IgD-negative memory B cell (primary cell): ENCODE measurements at regions not wholly inside any gene's neighbourhood (a gene's known extent, or its start where the extent isn't known, plus 50 kb on each side); places are given as distances from the start of the nearest gene placed in this dataset.
"Not testable (repeated sequence)": the region's sequence is repeated elsewhere in the genome, so short reads cannot be mapped to it uniquely, and the experiment has no call there.

Experiments
- H3K27ac Mint-ChIP-seq, 3 donors: one replicate each; pipeline ENCODE4 v1.8.0; 2020 to 2022; ENCODE audit warnings: mild to moderate bottlenecking in 3 of 3, mixed read lengths in 3 of 3, moderate library complexity in 1 of 3
- H3K27me3 Mint-ChIP-seq: one replicate; pipeline ENCODE4 v1.8.0; 2021; ENCODE audit warnings: mixed read lengths
- H3K36me3 Mint-ChIP-seq: one replicate; pipeline ENCODE4 v1.8.0; 2020; ENCODE audit warnings: mild to moderate bottlenecking, mixed read lengths
- H3K4me1 Mint-ChIP-seq, 3 donors: one replicate each; pipeline ENCODE4 v1.8.0; 2020 to 2022; ENCODE audit warnings: mixed read lengths in 3 of 3, mild to moderate bottlenecking in 1 of 3
- H3K4me3 Mint-ChIP-seq, 4 donors: one replicate each; pipeline ENCODE4 v1.8.0; 2020 to 2022; ENCODE audit warnings: mild to moderate bottlenecking in 4 of 4, mixed read lengths in 4 of 4, moderate library complexity in 3 of 4
- H3K9me3 Mint-ChIP-seq, 3 donors: one replicate each; pipeline ENCODE4 v1.8.0; 2020 to 2021; ENCODE audit warnings: mixed read lengths in 3 of 3, mild to moderate bottlenecking in 1 of 3

GRCh38 chr14:106750089-106750488 lies 1223.7 kb downstream of the TMEM121 start:
- not testable (repeated sequence) for H3K27ac Mint-ChIP-seq, H3K36me3 Mint-ChIP-seq, H3K4me1 Mint-ChIP-seq, H3K9me3 Mint-ChIP-seq, H3K4me3 Mint-ChIP-seq, H3K27me3 Mint-ChIP-seq

- H3K27me3 Mint-ChIP-seq, H3K27ac Mint-ChIP-seq, H3K36me3 Mint-ChIP-seq, H3K4me1 Mint-ChIP-seq, H3K4me3 Mint-ChIP-seq, H3K9me3 Mint-ChIP-seq: not testable (repeated sequence)
Observed at GRCh38 chr14:106753751-106754150, 1227.4 kb downstream of the TMEM121 start.

- H3K36me3 Mint-ChIP-seq, H3K4me3 Mint-ChIP-seq, H3K27me3 Mint-ChIP-seq, H3K27ac Mint-ChIP-seq, H3K9me3 Mint-ChIP-seq: not testable (repeated sequence)
- peaks cover 0 to 14% (median 0%) of the 10 kb centered on the region in 3 donors for H3K4me1 Mint-ChIP-seq
Observed at GRCh38 chr14:106757444-106757843, 1231.1 kb downstream of the TMEM121 start.

GRCh38 chr14:106761886-106762816 lies 1235.8 kb downstream of the TMEM121 start:
- not testable (repeated sequence) for H3K9me3 Mint-ChIP-seq, H3K36me3 Mint-ChIP-seq, H3K27ac Mint-ChIP-seq

GRCh38 chr14:106764968-106765369 lies 1238.6 kb downstream of the TMEM121 start:
- peak overlapping the region in 1 of 4 donors; percentile 70 for H3K4me3 Mint-ChIP-seq
- H3K9me3 Mint-ChIP-seq, H3K27me3 Mint-ChIP-seq, H3K36me3 Mint-ChIP-seq: not testable (repeated sequence)
- H3K27ac Mint-ChIP-seq, result peak overlapping the region in 1 of 3 donors; percentile 7
- peaks cover 10 to 17% (median 16%) of the 10 kb centered on the region in 3 donors for H3K4me1 Mint-ChIP-seq

More at GRCh38 chr14:106761886-106762816, 1235.8 kb downstream of the TMEM121 start:
- H3K4me1 Mint-ChIP-seq, result peaks cover 6 to 19% (median 11%) of the 10 kb centered on the region in 3 donors
- H3K4me3 Mint-ChIP-seq, H3K27me3 Mint-ChIP-seq: not testable (repeated sequence)

GRCh38 chr14:106766145-106766544 lies 1239.8 kb downstream of the TMEM121 start:
- Mint-ChIP-seq H3K27ac (no peak overlapping the region), H3K4me3 (no peak overlapping the region), H3K9me3 (peaks cover 0 to 1% (median 0%) of the 10 kb centered on the region in 3 donors), H3K27me3 (peaks cover 10% of the 10 kb centered on the region), H3K4me1 (peaks cover 13 to 21% (median 16%) of the 10 kb centered on the region in 3 donors), H3K36me3 (no peaks in the 10 kb centered on the region)

- H3K4me3 Mint-ChIP-seq, result peak overlapping the region in 1 of 4 donors; percentile 60
- H3K9me3 Mint-ChIP-seq, H3K36me3 Mint-ChIP-seq, H3K27me3 Mint-ChIP-seq: not testable (repeated sequence)
- peak overlapping the region in 2 of 3 donors; percentile 1 to 18 for H3K27ac Mint-ChIP-seq
- H3K4me1 Mint-ChIP-seq, result peaks cover 13 to 21% (median 16%) of the 10 kb centered on the region in 3 donors
Observed at GRCh38 chr14:106766551-106767277, 1240.3 kb downstream of the TMEM121 start.

- not testable (repeated sequence) for H3K27me3 Mint-ChIP-seq, H3K4me3 Mint-ChIP-seq, H3K27ac Mint-ChIP-seq, H3K9me3 Mint-ChIP-seq, H3K36me3 Mint-ChIP-seq
- peaks cover 13 to 19% (median 16%) of the 10 kb centered on the region in 3 donors for H3K4me1 Mint-ChIP-seq
Observed at GRCh38 chr14:106768230-106768629, 1241.8 kb downstream of the TMEM121 start.

GRCh38 chr14:106768972-106769700 lies 1242.8 kb downstream of the TMEM121 start:
- H3K4me3 Mint-ChIP-seq, H3K36me3 Mint-ChIP-seq, H3K27me3 Mint-ChIP-seq, H3K9me3 Mint-ChIP-seq: not testable (repeated sequence)
- Mint-ChIP-seq H3K4me1 (peaks cover 13 to 17% (median 15%) of the 10 kb centered on the region in 3 donors), H3K27ac (peak overlapping the region in 1 of 3 donors; percentile 26)

- not testable (repeated sequence) for H3K27ac Mint-ChIP-seq, H3K36me3 Mint-ChIP-seq, H3K9me3 Mint-ChIP-seq
- peaks cover 16 to 28% (median 17%) of the 10 kb centered on the region in 3 donors for H3K4me1 Mint-ChIP-seq
- H3K27me3 Mint-ChIP-seq, result peaks cover 13% of the 10 kb centered on the region
- peak overlapping the region in 1 of 4 donors; percentile 26 for H3K4me3 Mint-ChIP-seq
Observed at GRCh38 chr14:106770158-106770672, 1243.8 kb downstream of the TMEM121 start.

GRCh38 chr14:106774889-106775480 lies 1248.6 kb downstream of the TMEM121 start:
- H3K27ac Mint-ChIP-seq, result peak overlapping the region in 1 of 3 donors; percentile 73
- H3K36me3 Mint-ChIP-seq, H3K9me3 Mint-ChIP-seq, H3K4me3 Mint-ChIP-seq: not testable (repeated sequence)
- H3K27me3 Mint-ChIP-seq, result peaks cover 14% of the 10 kb centered on the region
- H3K4me1 Mint-ChIP-seq, result peaks cover 5 to 17% (median 7%) of the 10 kb centered on the region in 3 donors

GRCh38 chr14:106776395-106776983 lies 1250.1 kb downstream of the TMEM121 start:
- H3K4me1 Mint-ChIP-seq, result peaks cover 4 to 14% (median 5%) of the 10 kb centered on the region in 3 donors
- H3K36me3 Mint-ChIP-seq, result no peaks in the 10 kb centered on the region
- no peak overlapping the region for H3K27ac Mint-ChIP-seq

GRCh38 chr14:106778986-106779385 lies 1252.6 kb downstream of the TMEM121 start:
- no peaks in the 10 kb centered on the region for H3K9me3 Mint-ChIP-seq
- H3K27ac Mint-ChIP-seq, result no peak overlapping the region
- H3K4me1 Mint-ChIP-seq, result peaks cover 4 to 14% (median 6%) of the 10 kb centered on the region in 3 donors
- no peak overlapping the region for H3K4me3 Mint-ChIP-seq
- peaks cover 12% of the 10 kb centered on the region for H3K27me3 Mint-ChIP-seq
- no peaks in the 10 kb centered on the region for H3K36me3 Mint-ChIP-seq

More at GRCh38 chr14:106776395-106776983, 1250.1 kb downstream of the TMEM121 start:
- Mint-ChIP-seq H3K27me3 (peaks cover 12% of the 10 kb centered on the region), H3K4me3 (no peak overlapping the region), H3K9me3 (no peaks in the 10 kb centered on the region)

GRCh38 chr14:106786697-106787096 lies 1260.3 kb downstream of the TMEM121 start:
- H3K36me3 Mint-ChIP-seq, result no peaks in the 10 kb centered on the region
- H3K4me3 Mint-ChIP-seq, result no peak overlapping the region
- no peaks in the 10 kb centered on the region for H3K9me3 Mint-ChIP-seq
- H3K27me3 Mint-ChIP-seq, result peaks cover 3% of the 10 kb centered on the region
- no peak overlapping the region for H3K27ac Mint-ChIP-seq
- H3K4me1 Mint-ChIP-seq, result peaks cover 9 to 11% (median 9%) of the 10 kb centered on the region in 3 donors
